ENCODE measurements at regions not wholly inside any gene's neighbourhood (a gene's known extent, or its start where the extent isn't known, plus 50 kb on each side); places are given as distances from the start of the nearest gene placed in this dataset.

DNA sequence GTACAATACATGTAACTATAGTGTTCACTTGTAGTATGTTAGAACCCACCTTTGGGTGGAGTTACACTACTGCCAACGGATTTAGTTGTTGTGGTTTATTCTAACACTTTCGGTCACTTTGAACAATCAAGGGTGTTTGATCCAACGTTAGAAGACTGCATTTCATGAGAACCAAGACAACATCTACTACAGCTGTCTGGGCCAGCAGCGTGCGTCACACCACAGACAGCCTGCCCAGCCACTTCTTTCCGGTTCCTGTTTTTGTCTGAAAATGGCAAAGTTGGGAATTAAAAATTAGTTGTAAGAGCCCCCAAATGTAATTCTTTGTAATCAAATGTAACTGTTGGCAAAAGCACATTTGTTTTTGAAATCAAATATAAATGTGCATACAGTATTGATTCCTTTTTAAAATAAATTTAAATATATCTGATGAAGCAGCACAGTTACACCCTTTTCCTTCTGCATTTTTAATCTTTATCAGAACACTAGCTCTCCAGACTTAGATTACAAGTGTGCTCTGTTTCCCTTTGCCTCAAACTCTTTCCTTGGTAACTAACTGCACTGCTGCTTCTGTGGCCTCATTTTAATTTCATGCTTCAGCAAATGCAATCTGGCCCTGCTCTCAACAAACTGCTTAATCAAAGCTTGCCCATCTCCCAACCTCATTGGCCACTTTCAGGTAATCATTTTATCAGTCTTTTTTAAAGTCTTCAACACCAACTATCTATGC, 86.6 kb upstream of the DPH5 start:
- Histone ChIP-seq H3K36me3 (ENCODE audit: insufficient read depth, low read length) (no peaks in the 10 kb centered on the region), H3K4me1 (ENCODE audit: insufficient read depth, low read length) (peaks cover 10% of the 10 kb centered on the region), H3K27me3 (ENCODE audit: insufficient read depth, low read length) (no peaks in the 10 kb centered on the region), H3K4me3 (ENCODE audit: low read length) (no peak overlapping the region), H2AFZ (ENCODE audit: low read depth, low read length) (peak overlapping the region; percentile 39), H3K9me3 (ENCODE audit: low read length) (no peaks in the 10 kb centered on the region)

GRCh38 chr1:101111461-101111860, 85.9 kb upstream of the DPH5 start:
- H3K36me3 ChIP-seq (ENCODE audit: insufficient read depth, low read length): no peaks in the 10 kb centered on the region
- no peaks in the 10 kb centered on the region for H3K27me3 ChIP-seq (ENCODE audit: insufficient read depth, low read length)
- no peak overlapping the region for H2AFZ ChIP-seq (ENCODE audit: low read depth, low read length)
- no peak overlapping the region for H3K4me3 ChIP-seq (ENCODE audit: low read length)
- H3K4me1 ChIP-seq (ENCODE audit: insufficient read depth, low read length): peaks cover 10% of the 10 kb centered on the region
- no peaks in the 10 kb centered on the region for H3K9me3 ChIP-seq (ENCODE audit: low read length)

DNA sequence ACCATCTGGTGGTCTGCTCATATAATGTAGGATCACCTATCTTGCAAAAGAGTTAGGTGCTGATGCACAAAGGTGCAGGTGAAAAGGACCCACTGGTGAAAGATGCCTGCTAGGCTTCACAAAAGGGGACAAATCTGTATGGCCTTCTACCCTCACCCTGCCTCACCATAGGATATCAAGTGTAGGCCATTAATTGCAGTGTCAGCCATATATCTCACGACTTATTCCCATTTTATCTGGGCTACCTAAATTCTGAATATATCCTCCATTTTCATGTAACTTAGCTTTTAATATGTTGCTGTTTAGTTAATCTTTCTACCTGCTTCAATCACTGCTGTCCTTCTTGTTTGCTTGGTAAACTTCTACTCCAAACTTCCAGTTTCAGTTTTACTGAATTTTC, 84.2 kb upstream of the DPH5 start:
- no peaks in the 10 kb centered on the region for H3K27me3 ChIP-seq (ENCODE audit: insufficient read depth, low read length)
- no peak overlapping the region for H2AFZ ChIP-seq (ENCODE audit: low read depth, low read length)
- H3K36me3 ChIP-seq (ENCODE audit: insufficient read depth, low read length): no peaks in the 10 kb centered on the region
- peaks cover 12% of the 10 kb centered on the region for H3K4me1 ChIP-seq (ENCODE audit: insufficient read depth, low read length)
- no peaks in the 10 kb centered on the region for H3K9me3 ChIP-seq (ENCODE audit: low read length)
- no peak overlapping the region for H3K4me3 ChIP-seq (ENCODE audit: low read length)

DNA sequence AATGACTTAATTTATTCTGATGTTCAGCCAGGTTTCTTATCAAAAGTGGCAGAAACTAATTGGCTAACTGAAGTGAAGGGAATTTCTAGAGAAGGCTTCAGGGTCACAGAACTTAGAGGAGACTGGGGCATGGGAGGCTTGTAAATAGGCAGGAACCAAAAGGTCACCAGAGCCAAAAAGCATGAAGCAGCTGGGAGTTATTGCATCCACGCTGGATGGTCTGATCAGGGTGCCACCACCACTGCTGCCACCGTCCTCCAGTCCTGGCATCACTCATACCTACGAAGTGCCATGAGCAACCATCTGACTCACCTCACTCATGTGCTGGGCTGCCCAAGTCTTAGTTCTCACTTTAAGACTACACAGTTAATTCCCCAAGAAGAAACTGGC, 82.5 kb upstream of the DPH5 start:
- no peak overlapping the region for H2AFZ ChIP-seq (ENCODE audit: low read depth, low read length)
- no peaks in the 10 kb centered on the region for H3K9me3 ChIP-seq (ENCODE audit: low read length)
- no peaks in the 10 kb centered on the region for H3K36me3 ChIP-seq (ENCODE audit: insufficient read depth, low read length)
- no peaks in the 10 kb centered on the region for H3K27me3 ChIP-seq (ENCODE audit: insufficient read depth, low read length)
- no peak overlapping the region for H3K4me3 ChIP-seq (ENCODE audit: low read length)
- H3K4me1 ChIP-seq (ENCODE audit: insufficient read depth, low read length): peaks cover 12% of the 10 kb centered on the region

DNA sequence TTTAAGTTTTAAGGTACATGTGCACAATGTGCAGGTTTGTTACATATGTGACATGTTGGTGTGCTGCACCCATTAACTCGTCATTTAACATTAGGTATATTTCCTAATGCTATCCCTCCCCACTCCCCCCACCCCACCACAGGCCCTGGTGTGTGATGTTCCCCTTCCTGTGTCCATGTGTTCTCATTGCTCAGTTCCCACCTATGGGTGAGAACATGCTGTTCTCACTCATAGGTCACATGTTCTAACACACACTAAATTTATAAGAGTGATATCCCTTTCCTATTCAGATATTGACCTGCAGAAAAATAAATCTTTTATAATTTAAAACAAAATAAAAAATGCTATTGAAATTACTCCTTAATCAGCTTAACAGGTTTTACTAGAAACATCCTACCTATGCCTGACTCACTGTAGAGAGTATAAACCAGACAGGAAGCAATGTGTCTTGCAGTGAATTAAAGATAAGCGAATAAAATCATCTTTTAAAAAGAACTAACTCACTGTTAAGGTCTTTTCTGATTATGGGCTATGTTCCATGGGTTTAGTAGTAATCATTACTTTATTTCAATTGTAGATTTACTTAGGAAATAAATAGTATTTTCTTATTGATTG, 82.0 kb upstream of the DPH5 start:
- Histone ChIP-seq H3K9me3 (ENCODE audit: low read length) (no peaks in the 10 kb centered on the region), H3K4me3 (ENCODE audit: low read length) (no peak overlapping the region), H3K27me3 (ENCODE audit: insufficient read depth, low read length) (no peaks in the 10 kb centered on the region), H2AFZ (ENCODE audit: low read depth, low read length) (no peak overlapping the region), H3K36me3 (ENCODE audit: insufficient read depth, low read length) (no peaks in the 10 kb centered on the region), H3K4me1 (ENCODE audit: insufficient read depth, low read length) (peaks cover 12% of the 10 kb centered on the region)

- H3K27me3 ChIP-seq (ENCODE audit: insufficient read depth, low read length): no peaks in the 10 kb centered on the region
- H3K9me3 ChIP-seq (ENCODE audit: low read length): no peaks in the 10 kb centered on the region
- H3K4me1 ChIP-seq (ENCODE audit: insufficient read depth, low read length): peaks cover 12% of the 10 kb centered on the region
- no peak overlapping the region for H2AFZ ChIP-seq (ENCODE audit: low read depth, low read length)
- no peak overlapping the region for H3K4me3 ChIP-seq (ENCODE audit: low read length)
- no peaks in the 10 kb centered on the region for H3K36me3 ChIP-seq (ENCODE audit: insufficient read depth, low read length)
These were observed 80.3 kb upstream of the DPH5 start for GRCh38 chr1:101105877-101106276.

- H3K36me3 ChIP-seq (ENCODE audit: insufficient read depth, low read length): no peaks in the 10 kb centered on the region
- peaks cover 5% of the 10 kb centered on the region for H3K9me3 ChIP-seq (ENCODE audit: low read length)
- no peaks in the 10 kb centered on the region for H3K27me3 ChIP-seq (ENCODE audit: insufficient read depth, low read length)
- H3K4me3 ChIP-seq (ENCODE audit: low read length): no peak overlapping the region
- H2AFZ ChIP-seq (ENCODE audit: low read depth, low read length): no peak overlapping the region
- H3K4me1 ChIP-seq (ENCODE audit: insufficient read depth, low read length): peaks cover 2% of the 10 kb centered on the region
These were observed 77.0 kb upstream of the DPH5 start for GRCh38 chr1:101102426-101103156.

DNA sequence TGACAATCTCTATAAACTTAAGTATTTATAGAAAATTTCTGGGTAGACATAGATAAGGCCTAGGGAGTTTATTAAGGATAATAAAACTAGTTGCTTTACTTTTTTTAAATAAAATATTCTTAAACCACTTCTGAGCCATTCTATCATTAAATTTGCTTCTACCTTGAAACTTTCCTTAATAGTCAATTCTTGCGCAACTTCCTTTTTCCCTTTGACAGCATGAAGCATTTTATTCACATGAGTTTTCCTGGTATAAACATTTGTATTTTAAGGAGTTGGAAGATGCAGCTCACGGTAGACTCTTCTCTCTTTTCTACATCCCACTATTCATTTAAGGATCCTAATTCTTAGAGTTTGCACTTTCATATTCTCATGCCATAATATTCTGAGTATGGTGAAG, 75.8 kb upstream of the DPH5 start:
- Histone ChIP-seq H3K36me3 (ENCODE audit: insufficient read depth, low read length) (no peaks in the 10 kb centered on the region), H3K4me1 (ENCODE audit: insufficient read depth, low read length) (peaks cover 2% of the 10 kb centered on the region), H3K9me3 (ENCODE audit: low read length) (peaks cover 5% of the 10 kb centered on the region), H2AFZ (ENCODE audit: low read depth, low read length) (no peak overlapping the region), H3K4me3 (ENCODE audit: low read length) (no peak overlapping the region), H3K27me3 (ENCODE audit: insufficient read depth, low read length) (no peaks in the 10 kb centered on the region)

DNA sequence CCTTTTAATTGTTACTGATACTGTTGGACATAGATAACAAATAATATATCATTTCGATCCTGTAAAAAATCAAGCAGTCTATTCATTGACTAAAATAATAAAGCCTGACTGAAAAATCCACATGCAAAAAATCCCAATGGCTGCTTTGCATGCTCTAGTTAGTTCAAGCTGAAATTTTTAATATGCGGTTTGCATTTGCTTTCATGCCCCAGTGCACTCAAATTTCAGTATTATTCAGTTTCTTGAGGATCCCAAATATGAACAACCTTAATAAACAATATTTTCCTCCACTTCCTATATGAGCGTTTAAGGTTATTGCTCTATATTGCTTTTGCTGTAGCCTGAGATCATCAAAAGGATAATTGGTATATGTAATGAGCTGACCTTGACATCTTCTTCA, 75.1 kb upstream of the DPH5 start:
- Histone ChIP-seq H3K9me3 (ENCODE audit: low read length) (peaks cover 5% of the 10 kb centered on the region), H3K4me1 (ENCODE audit: insufficient read depth, low read length) (no peaks in the 10 kb centered on the region), H3K36me3 (ENCODE audit: insufficient read depth, low read length) (no peaks in the 10 kb centered on the region), H3K4me3 (ENCODE audit: low read length) (no peak overlapping the region), H3K27me3 (ENCODE audit: insufficient read depth, low read length) (no peaks in the 10 kb centered on the region), H2AFZ (ENCODE audit: low read depth, low read length) (no peak overlapping the region)

GRCh38 chr1:101098907-101099306, 73.3 kb upstream of the DPH5 start:
- peak overlapping the region; percentile 30 for H2AFZ ChIP-seq (ENCODE audit: low read depth, low read length)
- no peaks in the 10 kb centered on the region for H3K4me1 ChIP-seq (ENCODE audit: insufficient read depth, low read length)
- H3K36me3 ChIP-seq (ENCODE audit: insufficient read depth, low read length): no peaks in the 10 kb centered on the region
- H3K4me3 ChIP-seq (ENCODE audit: low read length): no peak overlapping the region
- peaks cover 5% of the 10 kb centered on the region for H3K9me3 ChIP-seq (ENCODE audit: low read length)
- H3K27me3 ChIP-seq (ENCODE audit: insufficient read depth, low read length): no peaks in the 10 kb centered on the region

- Histone ChIP-seq H3K27me3 (ENCODE audit: insufficient read depth, low read length) (no peaks in the 10 kb centered on the region), H3K9me3 (ENCODE audit: low read length) (peaks cover 6% of the 10 kb centered on the region), H2AFZ (ENCODE audit: low read depth, low read length) (no peak overlapping the region), H3K4me1 (ENCODE audit: insufficient read depth, low read length) (no peaks in the 10 kb centered on the region), H3K4me3 (ENCODE audit: low read length) (no peak overlapping the region), H3K36me3 (ENCODE audit: insufficient read depth, low read length) (no peaks in the 10 kb centered on the region)
These were observed 72.7 kb upstream of the DPH5 start for GRCh38 chr1:101098327-101098726.

GRCh38 chr1:101089613-101090338, 64.2 kb upstream of the DPH5 start:
- Histone ChIP-seq H3K4me1 (ENCODE audit: insufficient read depth, low read length) (no peaks in the 10 kb centered on the region), H3K36me3 (ENCODE audit: insufficient read depth, low read length) (peaks cover 2% of the 10 kb centered on the region), H2AFZ (ENCODE audit: low read depth, low read length) (no peak overlapping the region), H3K9me3 (ENCODE audit: low read length) (peaks cover 2% of the 10 kb centered on the region), H3K4me3 (ENCODE audit: low read length) (no peak overlapping the region), H3K27me3 (ENCODE audit: insufficient read depth, low read length) (no peaks in the 10 kb centered on the region)

DNA sequence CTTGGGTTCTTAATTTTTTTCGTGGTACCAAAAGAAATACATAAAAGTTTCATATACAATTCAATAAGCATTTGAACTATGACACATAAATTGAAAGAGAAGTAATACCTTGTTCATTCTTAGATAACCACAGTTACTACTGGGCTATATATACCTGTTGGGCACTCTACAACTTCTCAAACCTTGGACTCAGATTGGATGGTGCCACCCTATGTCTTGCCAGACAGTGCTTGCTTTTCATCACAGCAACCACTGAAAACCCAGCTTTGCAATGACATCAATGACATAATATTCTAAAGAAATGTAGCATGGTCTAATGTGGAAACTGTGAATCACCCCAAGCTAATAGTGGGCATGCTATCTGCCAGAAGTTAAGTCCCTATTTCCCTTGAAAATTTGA, 62.8 kb upstream of the DPH5 start:
- Histone ChIP-seq H3K27me3 (ENCODE audit: insufficient read depth, low read length) (no peaks in the 10 kb centered on the region), H2AFZ (ENCODE audit: low read depth, low read length) (no peak overlapping the region), H3K4me3 (ENCODE audit: low read length) (no peak overlapping the region), H3K9me3 (ENCODE audit: low read length) (peaks cover 2% of the 10 kb centered on the region), H3K4me1 (ENCODE audit: insufficient read depth, low read length) (no peaks in the 10 kb centered on the region), H3K36me3 (ENCODE audit: insufficient read depth, low read length) (peaks cover 2% of the 10 kb centered on the region)

All from neuron (in vitro differentiated cells).